HG03521 (cell line): ENCODE measurements at regions not wholly inside any gene's neighbourhood (a gene's known extent, or its start where the extent isn't known, plus 50 kb on each side); places are given as distances from the start of the nearest gene placed in this dataset.

ENCODE experiments used
- ATAC-seq: cut with Tn5 transposase; IDR thresholded peaks from one replicate; pipeline ENCODE4 v1.9.1; 2021; ENCODE audit warnings: mild to moderate bottlenecking, moderate library complexity; ENCODE audit not compliant: unreplicated experiment

DNA sequence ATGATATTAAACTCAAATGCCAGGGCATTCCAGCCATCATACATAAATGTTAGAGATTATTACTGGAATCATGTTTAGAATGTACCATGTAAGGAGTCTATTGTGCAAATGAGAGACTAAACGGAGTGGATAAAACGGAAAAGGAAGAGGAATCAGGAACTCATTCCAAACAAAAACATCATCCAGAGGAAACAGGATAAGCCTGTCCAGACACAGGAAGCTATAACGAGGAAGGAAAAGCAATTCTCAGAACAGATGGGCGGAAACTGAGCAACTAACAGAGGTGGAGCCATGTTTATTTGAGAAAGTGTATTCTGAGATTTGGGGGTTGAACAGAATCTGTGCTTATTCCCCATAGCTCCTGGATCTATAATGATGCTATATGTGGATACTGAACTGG, 52.3 kb upstream of the TRIM24 start:
- no peak for ATAC-seq
